MM.1S (cell line): ENCODE measurements at regions not wholly inside any gene's neighbourhood (a gene's known extent, or its start where the extent isn't known, plus 50 kb on each side); places are given as distances from the start of the nearest gene placed in this dataset.

Experiments
- DNase-seq: peaks from one replicate; pipeline ENCODE4 v3.0.0-alpha.2; 2015
- H2AFZ ChIP-seq: fragments of 300-600 bp; sonication (generic); 2 replicates; pipeline ENCODE4 v1.6.0; 2016; ENCODE audit warnings: antibody characterized with exemption, low read length
- H3F3A ChIP-seq: fragments of 300-600 bp; sonication (generic); 2 replicates; pipeline ENCODE4 v1.6.1; 2016; ENCODE audit warnings: mild to moderate bottlenecking, antibody characterized with exemption, low read length, moderate library complexity, mixed read lengths; ENCODE audit not compliant: insufficient read depth
- H3K27ac ChIP-seq: fragments of 300-600 bp; sonication (generic); 2 replicates; pipeline ENCODE4 v1.5.1; 2016; ENCODE audit warnings: mild to moderate bottlenecking, low read length
- H3K27me3 ChIP-seq: fragments of 300-600 bp; sonication (generic); replicated peaks from 2 replicates; pipeline ENCODE4 v1.6.0; 2016; ENCODE audit warnings: low read length; ENCODE audit not compliant: insufficient read depth
- H3K36me3 ChIP-seq: fragments of 300-600 bp; sonication (generic); replicated peaks from 2 replicates; pipeline ENCODE4 v1.6.1; 2016; ENCODE audit warnings: mild to moderate bottlenecking, low read length, mixed read lengths; ENCODE audit not compliant: insufficient read depth
- H3K4me1 ChIP-seq: fragments of 300-600 bp; sonication (generic); 2 replicates; pipeline ENCODE4 v1.6.1; 2016; ENCODE audit warnings: low read length, mixed read lengths
- H3K4me2 ChIP-seq: fragments of 300-600 bp; sonication (generic); 2 replicates; pipeline ENCODE4 v1.6.0; 2016; ENCODE audit warnings: low read depth, low read length
- H3K4me3 ChIP-seq: fragments of 300-600 bp; sonication (generic); 2 replicates; pipeline ENCODE4 v1.5.1; 2016; ENCODE audit warnings: low read length, mixed read lengths
- H3K79me2 ChIP-seq: fragments of 300-600 bp; sonication (generic); 2 replicates; pipeline ENCODE4 v1.6.1; 2016; ENCODE audit warnings: mixed run types, low read length, mixed read lengths
- H3K9ac ChIP-seq: fragments of 300-600 bp; sonication (generic); 2 replicates; pipeline ENCODE4 v1.6.1; 2016; ENCODE audit warnings: low read length, mixed read lengths
- H3K9me2 ChIP-seq: fragments of 300-600 bp; sonication (generic); replicated peaks from 2 replicates; pipeline ENCODE4 v1.6.1; 2016; ENCODE audit warnings: mild to moderate bottlenecking, low read length, mixed read lengths; ENCODE audit not compliant: insufficient read depth
- H3K9me3 ChIP-seq: fragments of 300-600 bp; sonication (generic); replicated peaks from 2 replicates; pipeline ENCODE4 v1.6.1; 2016; ENCODE audit warnings: mild to moderate bottlenecking, low read length, mixed read lengths; ENCODE audit not compliant: insufficient read depth
- H4K20me1 ChIP-seq: fragments of 300-600 bp; sonication (generic); 2 replicates; pipeline ENCODE4 v1.6.1; 2016; ENCODE audit warnings: mild to moderate bottlenecking, low read length, moderate library complexity, mixed read lengths; ENCODE audit not compliant: insufficient read depth
- EZH2 ChIP-seq: fragments of 300-600 bp; sonication (generic); optimal IDR thresholded peaks from 2 replicates; pipeline ENCODE3; 2017; ENCODE audit warnings: low read depth, mild to moderate bottlenecking, antibody characterized with exemption, low read length, mixed read lengths
- EZH2phosphoT487 ChIP-seq: fragments of 300-600 bp; sonication (generic); IDR thresholded peaks from 2 replicates; pipeline ENCODE4 v1.6.1; 2018; ENCODE audit warnings: antibody characterized with exemption, low read length
- TF ChIP-seq, protein P1 (sequence below): fragments of 300-600 bp; sonication (generic); IDR thresholded peaks from 2 replicates; pipeline ENCODE4 v1.5.1; 2016; ENCODE audit warnings: antibody characterized with exemption, low read length, mixed read lengths

DNA sequence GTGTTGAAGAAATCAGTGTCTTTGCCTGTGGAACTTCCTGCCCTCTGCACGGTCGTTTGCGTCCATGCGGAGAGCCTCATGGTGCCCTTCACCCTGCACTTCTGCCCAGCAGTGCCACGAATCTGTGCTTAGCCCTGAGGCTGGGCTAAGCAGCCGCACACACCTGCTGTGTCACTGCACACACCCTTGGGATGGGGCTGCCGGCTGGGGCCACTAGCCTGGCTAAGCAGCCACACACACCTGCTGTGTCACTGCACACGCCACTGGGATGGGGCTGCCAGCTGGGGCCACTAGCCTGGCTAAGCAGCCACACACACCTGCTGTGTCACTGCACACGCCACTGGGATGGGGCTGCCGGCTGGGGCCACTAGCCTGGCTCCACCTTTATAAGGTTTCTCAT, 188.5 kb downstream of the KIF26A start:
- Histone ChIP-seq H3K36me3 (no peaks in the 10 kb centered on the region), H3K4me1 (no peaks in the 10 kb centered on the region), H3K27ac (no peak overlapping the region), H2AFZ (no peak overlapping the region), H3K9me3 (no peaks in the 10 kb centered on the region), H3K9me2 (no peaks in the 10 kb centered on the region), H3K4me3 (no peak overlapping the region), H3K27me3 (peaks cover 13% of the 10 kb centered on the region; the same call in 1 of the 2 replicates), H3K9ac (no peak overlapping the region), H3F3A (no peaks in the 10 kb centered on the region), H3K4me2 (no peak overlapping the region), H4K20me1 (no peaks in the 10 kb centered on the region), H3K79me2 (no peaks in the 10 kb centered on the region)
- no peak for DNase-seq
- no peak for TF ChIP-seq EZH2phosphoT487
- TF ChIP-seq, protein P1, sequence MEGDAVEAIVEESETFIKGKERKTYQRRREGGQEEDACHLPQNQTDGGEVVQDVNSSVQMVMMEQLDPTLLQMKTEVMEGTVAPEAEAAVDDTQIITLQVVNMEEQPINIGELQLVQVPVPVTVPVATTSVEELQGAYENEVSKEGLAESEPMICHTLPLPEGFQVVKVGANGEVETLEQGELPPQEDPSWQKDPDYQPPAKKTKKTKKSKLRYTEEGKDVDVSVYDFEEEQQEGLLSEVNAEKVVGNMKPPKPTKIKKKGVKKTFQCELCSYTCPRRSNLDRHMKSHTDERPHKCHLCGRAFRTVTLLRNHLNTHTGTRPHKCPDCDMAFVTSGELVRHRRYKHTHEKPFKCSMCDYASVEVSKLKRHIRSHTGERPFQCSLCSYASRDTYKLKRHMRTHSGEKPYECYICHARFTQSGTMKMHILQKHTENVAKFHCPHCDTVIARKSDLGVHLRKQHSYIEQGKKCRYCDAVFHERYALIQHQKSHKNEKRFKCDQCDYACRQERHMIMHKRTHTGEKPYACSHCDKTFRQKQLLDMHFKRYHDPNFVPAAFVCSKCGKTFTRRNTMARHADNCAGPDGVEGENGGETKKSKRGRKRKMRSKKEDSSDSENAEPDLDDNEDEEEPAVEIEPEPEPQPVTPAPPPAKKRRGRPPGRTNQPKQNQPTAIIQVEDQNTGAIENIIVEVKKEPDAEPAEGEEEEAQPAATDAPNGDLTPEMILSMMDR, result no peak
- TF ChIP-seq EZH2, result no peak

DNA sequence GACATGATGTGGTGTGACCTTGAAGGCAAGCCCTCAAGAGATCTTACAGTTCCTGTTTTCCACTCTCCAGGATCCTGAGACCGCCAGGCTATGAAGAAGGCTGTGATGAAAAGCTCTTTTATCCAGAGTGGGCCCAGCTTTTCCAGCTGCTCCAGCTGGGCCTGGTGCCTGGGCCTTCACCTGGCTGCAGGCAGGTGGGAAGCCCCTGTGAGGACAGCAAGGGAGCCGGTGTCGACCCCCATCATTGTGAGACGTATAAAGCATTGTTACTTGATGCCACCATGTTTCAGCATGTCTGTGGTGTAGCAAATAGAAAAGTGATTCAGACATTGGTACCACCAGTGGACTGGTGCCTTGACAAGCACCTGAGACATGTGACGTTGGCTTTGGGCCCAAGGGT, 190.2 kb downstream of the KIF26A start:
- Histone ChIP-seq H3K79me2 (no peaks in the 10 kb centered on the region), H3F3A (no peaks in the 10 kb centered on the region), H3K9me2 (no peaks in the 10 kb centered on the region), H3K27ac (no peak overlapping the region), H3K9me3 (no peaks in the 10 kb centered on the region), H3K36me3 (no peaks in the 10 kb centered on the region), H3K4me1 (no peaks in the 10 kb centered on the region), H3K9ac (no peak overlapping the region), H4K20me1 (no peaks in the 10 kb centered on the region), H3K4me3 (no peak overlapping the region), H2AFZ (no peak overlapping the region), H3K4me2 (no peak overlapping the region), H3K27me3 (peaks cover 15% of the 10 kb centered on the region)
- no peak for DNase-seq
- TF ChIP-seq EZH2, result no peak
- TF ChIP-seq, protein P1, result no peak
- no peak for TF ChIP-seq EZH2phosphoT487

DNA sequence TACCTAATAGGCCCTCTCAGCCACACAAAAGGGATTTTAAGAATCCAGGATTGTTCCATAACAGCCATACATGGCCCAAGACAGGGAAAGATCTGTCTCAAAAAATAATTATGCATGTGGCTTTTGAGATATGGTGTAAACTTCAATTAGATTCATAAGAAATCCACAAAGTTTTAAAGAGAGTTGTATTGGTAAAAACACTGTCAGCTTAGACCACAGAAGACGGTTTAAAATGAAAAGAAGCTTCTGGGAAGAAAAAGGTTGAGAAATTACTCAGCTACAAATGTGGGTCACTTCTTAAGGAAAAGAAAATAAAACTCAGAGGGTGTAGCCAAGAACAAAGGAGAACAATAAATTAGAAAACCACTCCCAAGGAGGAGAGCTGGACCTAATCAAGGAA, 191.4 kb downstream of the KIF26A start:
- no peaks in the 10 kb centered on the region for H4K20me1 ChIP-seq
- H3K36me3 ChIP-seq, result no peaks in the 10 kb centered on the region
- no peak overlapping the region for H3K9ac ChIP-seq
- no peaks in the 10 kb centered on the region for H3F3A ChIP-seq
- H3K4me3 ChIP-seq, result no peak overlapping the region
- no peak for DNase-seq
- TF ChIP-seq EZH2phosphoT487 (no peak), EZH2 (no peak)
- TF ChIP-seq, protein P1, result no peak
- H3K27ac ChIP-seq, result no peak overlapping the region
- H3K4me1 ChIP-seq, result no peaks in the 10 kb centered on the region
- H2AFZ ChIP-seq, result no peak overlapping the region
- H3K79me2 ChIP-seq, result no peaks in the 10 kb centered on the region
- H3K27me3 ChIP-seq, result peaks cover 25% of the 10 kb centered on the region
- no peak overlapping the region for H3K4me2 ChIP-seq
- no peaks in the 10 kb centered on the region for H3K9me2 ChIP-seq
- no peaks in the 10 kb centered on the region for H3K9me3 ChIP-seq
